A673 (cell line): ENCODE measurements at regions not wholly inside any gene's neighbourhood (a gene's known extent, or its start where the extent isn't known, plus 50 kb on each side); places are given as distances from the start of the nearest gene placed in this dataset.
"Not testable (repeated sequence)": the region's sequence is repeated elsewhere in the genome, so short reads cannot be mapped to it uniquely, and the experiment has no call there.

ENCODE experiments used
- BruUV-seq: library from RNA; stranded (reverse); fragments of 400-500 nt; replicated peaks from 2 replicates; lab custom pipeline; 2021; lab: Mats Ljungman, UMichigan
- CTCF ChIA-PET: fragments of 300-600 bp; sonication (Branson Sonifier 250); formaldehyde crosslinking; loops from one replicate; lab custom pipeline; 2022; ENCODE audit warnings: antibody characterized with exemption; lab: Charles Lee
- POLR2A ChIA-PET: fragments of 300-600 bp; sonication (Branson Sonifier 250); formaldehyde crosslinking; loops from one replicate; lab custom pipeline; 2022; ENCODE audit warnings: antibody characterized with exemption; ENCODE audit not compliant: low non-redundant PET; lab: Charles Lee
- DNase-seq: peaks from one replicate; pipeline ENCODE4 v3.0.0-alpha.2; 2015; ENCODE audit warnings: low spot score
- H3K27ac ChIP-seq: fragments of 200-600 bp; sonication (generic); 2 replicates; pipeline ENCODE4 v1.5.1; 2016; ENCODE audit warnings: mixed run types, low read depth, mild to moderate bottlenecking, mixed read lengths, antibody characterized with exemption, low read length; ENCODE audit not compliant: poor library complexity, severe bottlenecking
- H3K27me3 ChIP-seq: fragments of 200-600 bp; sonication (generic); replicated peaks from 2 replicates; pipeline ENCODE4 v1.6.1; 2017; ENCODE audit warnings: mixed run types, low read depth, mild to moderate bottlenecking, mixed read lengths, antibody characterized with exemption, low read length; ENCODE audit not compliant: insufficient read depth, poor library complexity
- H3K36me3 ChIP-seq: fragments of 200-600 bp; sonication (generic); 2 replicates; pipeline ENCODE4 v1.6.1; 2016; ENCODE audit warnings: mixed run types, mild to moderate bottlenecking, mixed read lengths, antibody characterized with exemption, low read length; ENCODE audit not compliant: insufficient read depth, poor library complexity, severe bottlenecking
- H3K4me1 ChIP-seq: fragments of 200-600 bp; sonication (generic); 2 replicates; pipeline ENCODE4 v1.6.1; 2017; ENCODE audit warnings: mixed run types, mild to moderate bottlenecking, mixed read lengths, antibody characterized with exemption, low read length; ENCODE audit not compliant: insufficient read depth, poor library complexity, severe bottlenecking
- H3K4me3 ChIP-seq: fragments of 200-600 bp; sonication (generic); 2 replicates; pipeline ENCODE4 v1.5.1; 2016; ENCODE audit warnings: low read depth, mixed run types, mild to moderate bottlenecking, mixed read lengths, low read length; ENCODE audit not compliant: poor library complexity, severe bottlenecking
- H3K9me3 ChIP-seq: fragments of 200-600 bp; sonication (generic); 2 replicates; pipeline ENCODE4 v1.6.1; 2016; ENCODE audit warnings: mixed run types, low read depth, mild to moderate bottlenecking, mixed read lengths, antibody characterized with exemption, low read length; ENCODE audit not compliant: poor library complexity, severe bottlenecking
- CTCF ChIP-seq: fragments of 300-800, 200-600 bp; sonication (generic); conservative IDR thresholded peaks from 2 replicates; pipeline ENCODE4 v1.5.1; 2017; ENCODE audit warnings: low read depth, mild to moderate bottlenecking, antibody characterized with exemption, low read length, moderate library complexity, mixed read lengths
- EZH2 ChIP-seq: fragments of 200-600 bp; sonication (generic); IDR thresholded peaks from 2 replicates; pipeline ENCODE4 v1.6.1; 2017; ENCODE audit warnings: borderline replicate concordance, low read depth, mild to moderate bottlenecking, mixed read lengths, antibody characterized with exemption, low read length; ENCODE audit not compliant: poor library complexity, severe bottlenecking
- intact Hi-C: fragments of 100-400 bp; cut with micrococcal nuclease; formaldehyde crosslinking; loops from one replicate; pipeline ENCODE4 v1.10.0; 2022; ENCODE audit not compliant: unreplicated experiment

GRCh38 chr12:115866909-115867525, 410.5 kb downstream of the MED13L start:
- peak; percentile 6 for DNase-seq
- Histone ChIP-seq H3K27me3 (peaks cover 13% of the 10 kb centered on the region), H3K4me3 (no peak overlapping the region), H3K4me1 (no peaks in the 10 kb centered on the region), H3K36me3 (no peaks in the 10 kb centered on the region), H3K27ac (no peak overlapping the region), H3K9me3 (no peaks in the 10 kb centered on the region)
- TF ChIP-seq EZH2 = no peak
- peak; percentile 33; the same call in 1 of the 2 replicates for TF ChIP-seq CTCF
- ChIA-PET POLR2A (no interaction called here), CTCF (no interaction called here)
- no TSS peak for BruUV-seq
- intact Hi-C loops = no loop called here

- H3K27ac ChIP-seq, H3K4me1 ChIP-seq, intact Hi-C loops, BruUV-seq, H3K36me3 ChIP-seq, POLR2A ChIA-PET, DNase-seq, H3K4me3 ChIP-seq, H3K9me3 ChIP-seq, CTCF ChIA-PET: not testable (repeated sequence)
- H3K27me3 ChIP-seq = peaks cover 13% of the 10 kb centered on the region
These were observed 411.2 kb downstream of the MED13L start for GRCh38 chr12:115866281-115866680.

DNA sequence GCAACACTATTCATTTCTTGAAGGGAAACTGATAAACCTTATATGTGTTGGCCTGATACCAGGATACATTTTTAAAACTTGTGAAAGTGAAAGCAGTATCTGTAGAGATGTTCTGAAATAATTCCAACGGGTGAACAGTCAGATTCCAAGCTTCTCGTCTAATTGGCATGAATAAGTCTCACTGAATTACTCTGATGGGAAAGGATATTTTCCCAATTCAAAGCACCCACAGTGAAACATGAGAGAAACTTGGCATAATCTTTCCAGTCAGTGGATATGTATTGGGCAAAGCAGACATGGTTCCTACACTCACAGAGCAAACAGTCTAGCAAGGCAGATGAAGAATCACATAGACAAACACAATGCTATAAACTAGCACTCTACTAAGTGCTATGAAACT, 413.1 kb downstream of the MED13L start:
- Histone ChIP-seq H3K4me1 (no peaks in the 10 kb centered on the region), H3K4me3 (no peak overlapping the region), H3K27ac (no peak overlapping the region), H3K36me3 (no peaks in the 10 kb centered on the region), H3K27me3 (peaks cover 19% of the 10 kb centered on the region), H3K9me3 (no peaks in the 10 kb centered on the region)
- no peak for TF ChIP-seq EZH2
- CTCF ChIA-PET = no interaction called here
- no peak for DNase-seq
- POLR2A ChIA-PET = no interaction called here
- no TSS peak for BruUV-seq
- intact Hi-C loops = no loop called here

- ChIA-PET CTCF (no interaction called here), POLR2A (no interaction called here)
- Histone ChIP-seq H3K27me3 (peaks cover 23% of the 10 kb centered on the region), H3K9me3 (no peaks in the 10 kb centered on the region), H3K4me1 (no peaks in the 10 kb centered on the region), H3K4me3 (no peak overlapping the region), H3K36me3 (no peaks in the 10 kb centered on the region), H3K27ac (no peak overlapping the region)
- BruUV-seq = no TSS peak
- TF ChIP-seq EZH2 = no peak
- no peak for TF ChIP-seq CTCF
- intact Hi-C loops = no loop called here
- no peak for DNase-seq
These were observed 416.9 kb downstream of the MED13L start for GRCh38 chr12:115860619-115861018.
